GM06990 (cell line): ENCODE measurements at regions not wholly inside any gene's neighbourhood (a gene's known extent, or its start where the extent isn't known, plus 50 kb on each side); places are given as distances from the start of the nearest gene placed in this dataset.

Source experiments
- DNase-seq: peaks from one replicate; pipeline ENCODE4 v3.0.0-alpha.2; 2011; ENCODE audit not compliant: insufficient read length; ENCODE audit errors: extremely low read depth
- H3K27me3 ChIP-seq: replicated peaks from 2 replicates; pipeline ENCODE4 v1.6.0; 2011; ENCODE audit warnings: low read length; ENCODE audit not compliant: control insufficient read depth, insufficient read depth
- H3K36me3 ChIP-seq: 2 replicates; pipeline ENCODE4 v1.5.1; 2011; ENCODE audit warnings: low read length; ENCODE audit not compliant: control insufficient read depth, insufficient read depth
- H3K4me3 ChIP-seq: replicated peaks from 2 replicates; pipeline ENCODE4 v1.5.1; 2011; ENCODE audit warnings: low read depth, mild to moderate bottlenecking, control low read depth, low read length
- CTCF ChIP-seq: IDR thresholded peaks from 2 replicates; pipeline ENCODE4 v1.5.1; 2011; ENCODE audit warnings: low read length, control low read depth, mild to moderate bottlenecking, inconsistent platforms; ENCODE audit not compliant: insufficient read depth, poor library complexity, severe bottlenecking

- no peaks in the 10 kb centered on the region; the same call in 1 of the 2 replicates for H3K27me3 ChIP-seq
- TF ChIP-seq CTCF: no peak
- DNase-seq: no peak
- no peaks in the 10 kb centered on the region for H3K36me3 ChIP-seq
- no peak overlapping the region for H3K4me3 ChIP-seq
Observed at GRCh38 chr10:124263726-124264125, 155.0 kb downstream of the OAT start.

- no peak for DNase-seq
- Histone ChIP-seq H3K4me3 (no peak overlapping the region), H3K36me3 (no peaks in the 10 kb centered on the region), H3K27me3 (no peaks in the 10 kb centered on the region; the same call in 1 of the 2 replicates)
- TF ChIP-seq CTCF: no peak
Observed at GRCh38 chr10:124262971-124263370, 155.8 kb downstream of the OAT start.

- no peaks in the 10 kb centered on the region; the same call in 1 of the 2 replicates for H3K27me3 ChIP-seq
- H3K36me3 ChIP-seq: no peaks in the 10 kb centered on the region
- no peak overlapping the region for H3K4me3 ChIP-seq
- DNase-seq: no peak
- no peak for TF ChIP-seq CTCF
Observed at GRCh38 chr10:124262234-124262865, 156.4 kb downstream of the OAT start.

GRCh38 chr10:124259139-124259825 is 159.4 kb downstream of the OAT start:
- TF ChIP-seq CTCF: peak; percentile 43
- H3K36me3 ChIP-seq: no peaks in the 10 kb centered on the region
- DNase-seq: no peak
- no peaks in the 10 kb centered on the region; the same call in 1 of the 2 replicates for H3K27me3 ChIP-seq
- no peak overlapping the region for H3K4me3 ChIP-seq

GRCh38 chr10:124257781-124258180 is 160.9 kb downstream of the OAT start:
- Histone ChIP-seq H3K36me3 (no peaks in the 10 kb centered on the region), H3K27me3 (no peaks in the 10 kb centered on the region; the same call in 1 of the 2 replicates), H3K4me3 (no peak overlapping the region)
- DNase-seq: no peak
- TF ChIP-seq CTCF: no peak
